Muscle of back (tissue), 3 donors: ENCODE measurements at regions not wholly inside any gene's neighbourhood (a gene's known extent, or its start where the extent isn't known, plus 50 kb on each side); places are given as distances from the start of the nearest gene placed in this dataset.
"Not testable (repeated sequence)": the region's sequence is repeated elsewhere in the genome, so short reads cannot be mapped to it uniquely, and the experiment has no call there.

Source experiments
- DNase-seq, 3 donors: peaks; one replicate each; pipeline versions ENCODE4 v3.0.0 to v3.0.0-alpha.2; 2013

GRCh38 chr2:183916041-183916440, 682.3 kb upstream of the ZNF804A start:
- not testable (repeated sequence) for DNase-seq

- DNase-seq, result no peak
Observed at GRCh38 chr2:183919167-183919566, 679.2 kb upstream of the ZNF804A start.

- no peak for DNase-seq
Observed at GRCh38 chr2:183919926-183920325, 678.4 kb upstream of the ZNF804A start.

GRCh38 chr2:183925281-183925680, 673.0 kb upstream of the ZNF804A start:
- no peak for DNase-seq

GRCh38 chr2:183926433-183926832, 671.9 kb upstream of the ZNF804A start:
- DNase-seq, result no peak

GRCh38 chr2:183927406-183928325, 670.7 kb upstream of the ZNF804A start:
- peak; percentile 6 to 40 (median 18) for DNase-seq

- DNase-seq, result no peak
Observed at GRCh38 chr2:183935005-183935404, 663.3 kb upstream of the ZNF804A start.

- no peak for DNase-seq
Observed at GRCh38 chr2:183937220-183937619, 661.1 kb upstream of the ZNF804A start.

GRCh38 chr2:183946193-183946592, 652.1 kb upstream of the ZNF804A start:
- DNase-seq, result no peak

GRCh38 chr2:183948861-183949260, 649.5 kb upstream of the ZNF804A start:
- peak; percentile 6 to 36 (median 12) for DNase-seq

GRCh38 chr2:183950673-183951072, 647.7 kb upstream of the ZNF804A start:
- peak; percentile 4 to 27 (median 15) for DNase-seq

GRCh38 chr2:183951630-183952029, 646.7 kb upstream of the ZNF804A start:
- no peak for DNase-seq

GRCh38 chr2:183952741-183953140, 645.6 kb upstream of the ZNF804A start:
- DNase-seq, result no peak

- DNase-seq, result no peak
Observed at GRCh38 chr2:183963609-183964008, 634.7 kb upstream of the ZNF804A start.

- DNase-seq, result no peak
Observed at GRCh38 chr2:183964565-183964964, 633.8 kb upstream of the ZNF804A start.

GRCh38 chr2:183967756-183968155, 630.6 kb upstream of the ZNF804A start:
- no peak for DNase-seq

- not testable (repeated sequence) for DNase-seq
Observed at GRCh38 chr2:183975676-183976075, 622.7 kb upstream of the ZNF804A start.

GRCh38 chr2:183984871-183985270, 613.5 kb upstream of the ZNF804A start:
- DNase-seq, result no peak

GRCh38 chr2:183991968-183992367, 606.4 kb upstream of the ZNF804A start:
- no peak for DNase-seq

GRCh38 chr2:183993052-183993451, 605.3 kb upstream of the ZNF804A start:
- peak in 1 of 3 donors; percentile 17 for DNase-seq

- no peak for DNase-seq
Observed at GRCh38 chr2:183995632-183996031, 602.7 kb upstream of the ZNF804A start.

GRCh38 chr2:183996825-183997793, 601.2 kb upstream of the ZNF804A start:
- peak; percentile 47 to 63 (median 54) for DNase-seq
